ENCODE measurements at regions not wholly inside any gene's neighbourhood (a gene's known extent, or its start where the extent isn't known, plus 50 kb on each side); places are given as distances from the start of the nearest gene placed in this dataset.

DNA sequence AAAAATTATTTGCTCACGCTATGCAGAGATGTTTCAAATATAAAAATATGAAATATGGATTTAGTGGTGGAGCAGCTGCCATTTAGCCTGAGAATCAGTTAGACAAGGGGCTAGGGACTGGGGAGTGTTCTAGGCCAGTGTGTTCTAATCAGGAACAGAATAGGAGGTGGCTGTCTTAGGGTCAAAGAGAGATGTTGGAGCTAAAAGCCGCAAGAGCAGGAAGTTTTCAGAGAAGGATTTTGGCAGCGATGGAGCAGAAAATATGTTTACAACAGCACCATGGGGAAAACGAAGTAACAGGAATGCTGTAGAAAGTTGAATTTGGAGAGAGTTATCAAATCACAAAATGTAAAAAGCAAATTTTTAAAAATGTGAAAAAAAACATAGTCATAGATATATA, 314.0 kb upstream of the SEMA3A start:
- ChIA-PET CTCF (no interaction called here), POLR2A (no interaction called here)
- Mint-ChIP-seq H3K4me1 (no peaks in the 10 kb centered on the region), H3K4me3 (no peak overlapping the region), H3K36me3 (ENCODE audit: low read depth) (no peaks in the 10 kb centered on the region), H3K9me3 (ENCODE audit: low read depth) (no peaks in the 10 kb centered on the region), H3K27me3 (no peaks in the 10 kb centered on the region), H3K27ac (no peak overlapping the region)
- no peak for ATAC-seq
- DNase-seq, result no peak
- intact Hi-C loops (cut with DNase I, micrococcal nuclease), result no loop called here

DNA sequence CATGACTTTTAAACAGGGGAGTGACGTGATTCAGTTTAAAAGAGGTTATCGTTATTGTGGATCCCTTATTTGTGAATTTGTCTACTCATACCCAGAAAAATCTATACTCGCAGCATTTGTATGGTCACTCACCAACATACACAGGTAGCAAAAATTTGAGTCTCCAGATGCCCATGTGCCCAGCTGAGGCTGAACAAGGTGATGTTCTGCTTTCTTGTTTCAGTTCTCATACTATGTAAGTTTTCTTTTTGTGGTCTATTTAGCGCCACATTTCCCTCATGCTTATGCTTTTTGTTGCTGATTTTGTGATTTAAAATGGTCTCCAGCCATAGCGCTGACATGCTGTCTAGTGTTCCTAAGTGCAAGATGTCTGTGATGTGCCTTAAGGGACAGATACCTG, 312.9 kb upstream of the SEMA3A start:
- no peaks in the 10 kb centered on the region for H3K27me3 Mint-ChIP-seq
- DNase-seq (no peak), ATAC-seq (no peak)
- no peak overlapping the region for H3K4me3 Mint-ChIP-seq
- no peaks in the 10 kb centered on the region for H3K4me1 Mint-ChIP-seq
- POLR2A ChIA-PET, result no interaction called here
- CTCF ChIA-PET, result no interaction called here
- no peaks in the 10 kb centered on the region for H3K36me3 Mint-ChIP-seq (ENCODE audit: low read depth)
- H3K27ac Mint-ChIP-seq, result no peak overlapping the region
- H3K9me3 Mint-ChIP-seq (ENCODE audit: low read depth), result no peaks in the 10 kb centered on the region
- intact Hi-C loops (cut with DNase I, micrococcal nuclease), result no loop called here

DNA sequence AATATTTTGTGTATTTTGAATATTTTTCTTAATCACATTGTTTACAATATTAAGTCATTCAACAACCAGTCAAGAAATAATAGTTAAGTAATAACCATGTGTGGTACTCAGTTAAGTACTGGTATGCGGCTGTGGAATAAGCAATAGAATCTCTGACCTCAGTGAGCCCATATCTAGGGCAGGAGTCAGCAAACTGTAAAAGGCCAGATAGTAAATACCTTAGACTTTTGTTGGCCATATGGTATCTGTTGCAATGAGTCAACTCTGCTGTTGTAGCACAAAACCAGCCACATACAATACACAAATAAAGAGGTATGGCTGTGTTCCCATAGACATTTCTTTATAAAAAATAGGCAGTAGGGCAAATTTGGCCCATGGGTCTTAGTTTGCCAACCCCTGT, 311.6 kb upstream of the SEMA3A start:
- H3K4me3 Mint-ChIP-seq, result no peak overlapping the region
- CTCF ChIA-PET, result no interaction called here
- H3K9me3 Mint-ChIP-seq (ENCODE audit: low read depth), result no peaks in the 10 kb centered on the region
- DNase-seq (no peak), ATAC-seq (no peak)
- POLR2A ChIA-PET, result no interaction called here
- H3K36me3 Mint-ChIP-seq (ENCODE audit: low read depth), result no peaks in the 10 kb centered on the region
- intact Hi-C loops (cut with DNase I, micrococcal nuclease), result no loop called here
- H3K4me1 Mint-ChIP-seq, result no peaks in the 10 kb centered on the region
- H3K27me3 Mint-ChIP-seq, result no peaks in the 10 kb centered on the region
- H3K27ac Mint-ChIP-seq, result no peak overlapping the region

DNA sequence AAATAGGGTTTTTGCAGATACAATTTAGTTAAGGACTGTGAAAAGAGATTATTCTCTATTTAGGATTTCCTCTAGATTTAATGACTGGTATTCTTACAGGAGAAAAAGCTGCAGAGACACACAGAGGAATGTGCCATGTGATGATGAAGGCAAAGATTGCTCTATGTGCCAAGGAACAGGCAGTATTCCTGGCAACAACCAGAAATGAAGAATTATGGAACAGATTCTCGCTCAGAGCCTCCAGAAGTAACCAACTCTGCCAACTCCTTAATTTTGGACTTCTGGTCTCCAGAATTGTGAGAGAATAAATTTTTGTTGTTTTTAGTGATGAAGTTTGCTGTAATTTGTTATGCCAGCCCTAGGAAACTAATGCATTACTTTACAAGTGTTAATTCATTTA, 307.6 kb upstream of the SEMA3A start:
- Mint-ChIP-seq H3K4me3 (no peak overlapping the region), H3K9me3 (ENCODE audit: low read depth) (no peaks in the 10 kb centered on the region), H3K4me1 (no peaks in the 10 kb centered on the region), H3K36me3 (ENCODE audit: low read depth) (no peaks in the 10 kb centered on the region), H3K27me3 (no peaks in the 10 kb centered on the region), H3K27ac (no peak overlapping the region)
- intact Hi-C loops (cut with DNase I, micrococcal nuclease), result no loop called here
- no peak for ATAC-seq
- no peak for DNase-seq
- POLR2A ChIA-PET, result no interaction called here
- CTCF ChIA-PET, result no interaction called here

DNA sequence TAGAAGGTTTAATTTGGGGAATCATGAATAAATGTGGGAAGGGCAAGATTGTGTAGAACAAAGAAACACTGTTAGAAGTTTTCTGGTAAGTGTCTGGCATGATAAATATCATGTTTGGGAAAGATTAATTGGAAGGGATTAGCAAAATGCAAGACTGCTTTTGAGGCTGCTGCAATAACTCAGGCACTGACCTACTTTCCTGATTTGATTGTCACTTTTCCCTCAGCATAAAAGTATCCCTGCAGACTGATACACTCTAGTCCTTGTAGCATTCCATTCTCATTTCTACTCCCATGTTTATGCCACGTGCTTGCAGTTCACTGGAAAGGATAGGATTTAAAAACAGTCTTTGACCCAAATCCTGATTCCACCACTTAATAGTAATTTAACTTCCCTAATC, 303.3 kb upstream of the SEMA3A start:
- ATAC-seq, result no peak
- intact Hi-C loops (cut with DNase I, micrococcal nuclease), result no loop called here
- ChIA-PET POLR2A (no interaction called here), CTCF (no interaction called here)
- Mint-ChIP-seq H3K9me3 (ENCODE audit: low read depth) (no peaks in the 10 kb centered on the region), H3K36me3 (ENCODE audit: low read depth) (no peaks in the 10 kb centered on the region), H3K27me3 (no peaks in the 10 kb centered on the region), H3K4me1 (no peaks in the 10 kb centered on the region), H3K4me3 (no peak overlapping the region), H3K27ac (no peak overlapping the region)
- no peak for DNase-seq

DNA sequence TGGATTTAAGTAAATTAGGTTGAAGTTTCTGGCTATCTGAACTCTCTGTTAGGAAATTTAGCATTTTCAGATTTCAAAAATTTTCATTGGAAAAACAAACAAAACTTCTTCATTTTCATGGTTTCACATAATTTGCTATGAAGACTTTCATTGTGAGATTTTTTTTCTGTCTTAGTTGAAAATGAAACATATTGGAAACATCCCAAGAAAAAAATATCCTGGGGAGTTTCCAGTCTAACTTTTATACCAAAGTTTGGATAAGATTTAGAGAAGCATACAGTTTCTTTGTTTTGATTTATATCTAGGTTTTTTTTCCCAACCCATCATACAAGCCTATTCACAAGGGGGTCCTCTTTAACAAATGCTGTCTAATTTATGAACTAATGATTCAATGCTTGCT, 300.5 kb upstream of the SEMA3A start:
- Mint-ChIP-seq H3K27me3 (no peaks in the 10 kb centered on the region), H3K9me3 (ENCODE audit: low read depth) (no peaks in the 10 kb centered on the region), H3K4me3 (no peak overlapping the region), H3K4me1 (no peaks in the 10 kb centered on the region), H3K36me3 (ENCODE audit: low read depth) (no peaks in the 10 kb centered on the region), H3K27ac (no peak overlapping the region)
- ATAC-seq (no peak), DNase-seq (no peak)
- intact Hi-C loops (cut with DNase I, micrococcal nuclease), result no loop called here
- ChIA-PET CTCF (no interaction called here), POLR2A (no interaction called here)

DNA sequence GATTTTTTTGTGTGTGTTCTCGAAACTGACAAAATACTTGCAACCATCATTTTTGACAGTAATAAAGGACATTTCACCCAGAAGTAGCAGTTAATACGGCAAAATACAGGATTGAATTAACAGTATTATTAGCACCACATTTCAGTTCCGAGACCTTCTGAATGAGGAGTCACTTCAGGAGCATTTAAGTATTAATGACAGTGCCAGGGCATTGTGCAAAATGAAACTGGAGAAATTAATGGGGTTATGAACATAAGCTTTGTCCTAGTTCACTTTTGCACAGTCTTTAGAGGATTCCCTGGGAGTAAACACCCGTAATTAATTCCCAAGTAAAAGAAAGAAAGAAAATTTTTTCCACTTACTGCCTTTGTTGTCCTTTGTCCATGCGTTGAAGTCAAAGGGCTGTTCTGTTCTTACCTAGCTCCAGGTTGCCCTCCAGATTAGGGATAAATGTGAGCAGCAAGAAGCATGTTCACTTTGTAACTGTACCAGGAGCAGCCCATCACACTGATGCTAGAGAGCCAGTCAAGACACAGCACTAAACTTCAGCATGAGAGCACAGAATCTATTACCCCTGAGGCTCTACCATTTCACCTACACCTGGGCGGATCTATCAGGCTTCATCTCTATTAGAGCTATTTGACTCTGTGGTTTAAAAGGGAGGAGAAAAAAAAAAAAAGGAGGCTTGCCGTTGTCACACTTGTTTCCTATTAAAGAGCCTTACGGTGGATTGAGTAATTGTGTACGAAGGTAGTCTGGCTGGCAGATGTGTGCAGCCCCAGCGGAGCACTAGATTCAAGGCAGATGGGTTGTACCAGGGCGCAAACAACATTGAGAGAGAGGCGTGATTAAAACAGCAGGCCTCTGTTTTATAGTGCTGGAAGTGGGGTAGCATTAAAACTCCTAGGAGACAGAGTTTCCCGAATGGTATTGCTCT, 297.8 kb upstream of the SEMA3A start:
- intact Hi-C loops (cut with DNase I, micrococcal nuclease), result no loop called here
- no peaks in the 10 kb centered on the region for H3K4me1 Mint-ChIP-seq
- ChIA-PET POLR2A (no interaction called here), CTCF (no interaction called here)
- ATAC-seq, result no peak
- DNase-seq, result no peak
- H3K4me3 Mint-ChIP-seq, result no peak overlapping the region
- H3K27me3 Mint-ChIP-seq, result no peaks in the 10 kb centered on the region
- H3K27ac Mint-ChIP-seq, result no peak overlapping the region
- no peaks in the 10 kb centered on the region for H3K36me3 Mint-ChIP-seq (ENCODE audit: low read depth)
- H3K9me3 Mint-ChIP-seq (ENCODE audit: low read depth), result no peaks in the 10 kb centered on the region

GRCh38 chr7:84490661-84491060, 296.1 kb upstream of the SEMA3A start:
- POLR2A ChIA-PET, result no interaction called here
- no peak for ATAC-seq
- DNase-seq, result no peak
- no peaks in the 10 kb centered on the region for H3K9me3 Mint-ChIP-seq (ENCODE audit: low read depth)
- H3K4me3 Mint-ChIP-seq, result no peak overlapping the region
- no peaks in the 10 kb centered on the region for H3K27me3 Mint-ChIP-seq
- H3K4me1 Mint-ChIP-seq, result no peaks in the 10 kb centered on the region
- intact Hi-C loops (cut with DNase I, micrococcal nuclease), result no loop called here
- H3K36me3 Mint-ChIP-seq (ENCODE audit: low read depth), result no peaks in the 10 kb centered on the region
- H3K27ac Mint-ChIP-seq, result no peak overlapping the region
- CTCF ChIA-PET, result no interaction called here

GRCh38 chr7:84484502-84485079, 290.0 kb upstream of the SEMA3A start:
- Mint-ChIP-seq H3K36me3 (ENCODE audit: low read depth) (no peaks in the 10 kb centered on the region), H3K27ac (no peak overlapping the region), H3K27me3 (no peaks in the 10 kb centered on the region), H3K4me1 (no peaks in the 10 kb centered on the region), H3K4me3 (no peak overlapping the region), H3K9me3 (ENCODE audit: low read depth) (no peaks in the 10 kb centered on the region)
- no peak for DNase-seq
- ATAC-seq, result no peak
- ChIA-PET POLR2A (no interaction called here), CTCF (no interaction called here)
- intact Hi-C loops (cut with DNase I, micrococcal nuclease), result no loop called here

- ATAC-seq (no peak), DNase-seq (no peak)
- POLR2A ChIA-PET, result no interaction called here
- no peaks in the 10 kb centered on the region for H3K36me3 Mint-ChIP-seq (ENCODE audit: low read depth)
- no peaks in the 10 kb centered on the region for H3K27me3 Mint-ChIP-seq
- intact Hi-C loops (cut with DNase I, micrococcal nuclease), result no loop called here
- H3K9me3 Mint-ChIP-seq (ENCODE audit: low read depth), result no peaks in the 10 kb centered on the region
- no peak overlapping the region for H3K4me3 Mint-ChIP-seq
- H3K27ac Mint-ChIP-seq, result no peak overlapping the region
- CTCF ChIA-PET, result no interaction called here
- H3K4me1 Mint-ChIP-seq, result no peaks in the 10 kb centered on the region
Observed at GRCh38 chr7:84482476-84482875, 287.9 kb upstream of the SEMA3A start.

GRCh38 chr7:84479059-84479458, 284.5 kb upstream of the SEMA3A start:
- no peaks in the 10 kb centered on the region for H3K4me1 Mint-ChIP-seq

GRCh38 chr7:84477786-84478478, 283.3 kb upstream of the SEMA3A start:
- H3K9me3 Mint-ChIP-seq (ENCODE audit: low read depth), result no peaks in the 10 kb centered on the region
- ATAC-seq (no peak), DNase-seq (no peak)
- no peak overlapping the region for H3K4me3 Mint-ChIP-seq
- ChIA-PET CTCF (interaction anchor here (0.9 kb wide), 1 partner anchor 140 kb away, joined by 3 read pairs; no protein-coding TSS in a partner anchor), POLR2A (no interaction called here)
- H3K4me1 Mint-ChIP-seq, result no peaks in the 10 kb centered on the region
- H3K27ac Mint-ChIP-seq, result no peak overlapping the region
- no peaks in the 10 kb centered on the region for H3K36me3 Mint-ChIP-seq (ENCODE audit: low read depth)
- intact Hi-C loops (cut with DNase I, micrococcal nuclease), result no loop called here
- no peaks in the 10 kb centered on the region for H3K27me3 Mint-ChIP-seq

More at GRCh38 chr7:84479059-84479458, 284.5 kb upstream of the SEMA3A start:
- ATAC-seq (no peak), DNase-seq (no peak)
- no peak overlapping the region for H3K4me3 Mint-ChIP-seq
- H3K9me3 Mint-ChIP-seq (ENCODE audit: low read depth), result no peaks in the 10 kb centered on the region
- POLR2A ChIA-PET, result no interaction called here
- CTCF ChIA-PET, result no interaction called here
- no peaks in the 10 kb centered on the region for H3K36me3 Mint-ChIP-seq (ENCODE audit: low read depth)
- intact Hi-C loops (cut with DNase I, micrococcal nuclease), result no loop called here
- H3K27ac Mint-ChIP-seq, result no peak overlapping the region
- H3K27me3 Mint-ChIP-seq, result no peaks in the 10 kb centered on the region
